Motor neuron (in vitro differentiated cells): ENCODE measurements at regions not wholly inside any gene's neighbourhood (a gene's known extent, or its start where the extent isn't known, plus 50 kb on each side); places are given as distances from the start of the nearest gene placed in this dataset.

Source experiments
- ATAC-seq, 8 experiments: fragments of 200-7000 bp; cut with Tn5 transposase; replicated peaks in 6 of 8; 2 replicates each; pipeline ENCODE4 v1.8.0; 2021; ENCODE audit warnings: mild to moderate bottlenecking in 8 of 8, moderate library complexity in 8 of 8
- H3K27ac ChIP-seq, 2 donors: fragments of 250-450 bp; sonication (Bioruptor Pico); 2 replicates each; pipeline ENCODE4 v1.9.0; 2021; ENCODE audit warnings: antibody characterized with exemption in 2 of 2, mild to moderate bottlenecking in 2 of 2, moderate library complexity in 1 of 2
- H3K4me1 ChIP-seq, 2 donors: fragments of 250-450 bp; sonication (Bioruptor Pico); replicated peaks in 1 of 2; 2 replicates each; pipeline ENCODE4 v1.6.1; 2021; ENCODE audit warnings: antibody characterized with exemption in 2 of 2, mild to moderate bottlenecking in 2 of 2, moderate library complexity in 1 of 2
- H3K4me3 ChIP-seq, 5 donors: fragments of 250-450 bp; sonication (Bioruptor Pico); 2 replicates each; pipeline ENCODE4 v1.9.0; 2021; ENCODE audit warnings: antibody characterized with exemption in 5 of 5, mild to moderate bottlenecking in 5 of 5, moderate library complexity in 4 of 5
- WGBS, 10 experiments: fragments of 450-650 bp; shearing (Covaris generic); methylation state at CpG; one replicate each; pipeline ENCODE4 v1.0.0; 2022; 5-methylcytosine and 5-hydroxymethylcytosine counted together
- in situ Hi-C, 9 experiments: fragments of 400-800 bp; cut with MboI; loops; one replicate each; pipeline ENCODE4 v1.15.0; 2021; ENCODE audit warnings: low sequenced_read_pairs in 9 of 9, low pct_unique_long_range_greater_than_20kb in 2 of 9; ENCODE audit not compliant: unreplicated experiment in 9 of 9

DNA sequence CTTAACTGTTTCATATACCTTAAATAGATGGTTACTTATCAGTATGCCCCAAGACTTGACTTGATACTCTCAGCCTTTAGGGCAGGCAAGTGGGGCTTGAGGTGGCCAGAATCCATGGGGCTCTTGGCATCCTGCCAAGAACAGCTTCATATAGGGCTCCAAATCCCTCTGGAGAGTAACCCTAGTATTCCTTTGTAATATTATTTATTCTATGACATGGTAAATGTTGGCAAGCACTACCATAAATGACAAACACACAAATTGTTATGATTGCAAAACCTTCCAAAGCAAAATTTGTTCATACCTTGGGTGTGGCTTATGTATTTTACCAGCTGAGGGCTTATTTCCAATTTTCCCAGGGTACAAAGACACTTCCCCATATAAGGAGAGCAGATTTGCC, 257.4 kb upstream of the TRPC7 start:
- ATAC-seq = no peak
- peaks cover 0 to 2% of the 10 kb centered on the region in 2 donors for H3K4me1 ChIP-seq
- in situ Hi-C loops = no loop called here
- H3K27ac ChIP-seq = no peak overlapping the region
- H3K4me3 ChIP-seq = no peak overlapping the region

GRCh38 chr5:136621743-136622142, 256.4 kb upstream of the TRPC7 start:
- no peak for ATAC-seq
- H3K4me3 ChIP-seq = no peak overlapping the region
- in situ Hi-C loops = no loop called here
- 12 to 100% (median 70%) methylated on average over 1 to 3 of the region's 3 CpGs for WGBS, 10 experiments
- H3K27ac ChIP-seq = no peak overlapping the region
- peaks cover 0 to 2% of the 10 kb centered on the region in 2 donors for H3K4me1 ChIP-seq

- peaks cover 2 to 6% of the 10 kb centered on the region in 2 donors for H3K4me1 ChIP-seq
- H3K4me3 ChIP-seq = no peak overlapping the region
- no peak for ATAC-seq
- WGBS, 10 experiments = 80 to 100% (median 100%) methylated on average over 1 of the region's 1 CpG; no CpG with 5 or more reads in 2 of the 10 experiments
- H3K27ac ChIP-seq = no peak overlapping the region
- in situ Hi-C loops = no loop called here
Observed at GRCh38 chr5:136620621-136621020, 255.3 kb upstream of the TRPC7 start.

- 43 to 100% (median 100%) methylated on average over 1 of the region's 1 CpG; no CpG with 5 or more reads in 3 of the 10 experiments for WGBS, 10 experiments
- H3K4me1 ChIP-seq = peaks cover 2 to 12% of the 10 kb centered on the region in 2 donors
- H3K4me3 ChIP-seq = no peak overlapping the region
- ATAC-seq = peak in 1 of 8 experiments; percentile 16
- no peak overlapping the region for H3K27ac ChIP-seq
- in situ Hi-C loops = no loop called here
Observed at GRCh38 chr5:136620016-136620419, 254.7 kb upstream of the TRPC7 start.

DNA sequence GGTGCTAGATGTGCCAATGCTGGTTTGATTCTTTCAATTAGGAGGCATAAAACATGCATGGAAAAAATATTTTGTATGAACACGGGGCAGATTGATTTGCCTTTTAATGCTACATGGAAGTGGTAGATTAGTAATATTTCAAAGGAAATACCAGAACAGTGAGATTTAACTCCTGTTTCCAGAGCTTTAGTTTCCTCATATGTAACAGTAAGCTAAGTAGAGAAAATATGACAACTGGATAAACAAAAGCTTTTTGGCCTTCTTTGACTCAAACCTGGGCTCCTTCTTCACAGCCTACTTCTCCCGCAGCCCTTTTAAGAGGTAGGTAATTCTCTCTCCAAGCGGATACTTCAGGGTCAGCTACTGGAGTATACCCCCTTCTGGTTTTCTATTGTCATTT, 254.2 kb upstream of the TRPC7 start:
- ATAC-seq = no peak
- Histone ChIP-seq H3K4me3 (no peak overlapping the region), H3K4me1 (peaks cover 2 to 13% of the 10 kb centered on the region in 2 donors), H3K27ac (no peak overlapping the region)
- 41 to 100% (median 79%) methylated on average over 2 to 3 of the region's 3 CpGs for WGBS, 10 experiments
- in situ Hi-C loops = no loop called here

GRCh38 chr5:136615251-136616119, 250.1 kb upstream of the TRPC7 start:
- in situ Hi-C loops = no loop called here
- Histone ChIP-seq H3K4me3 (no peak overlapping the region), H3K4me1 (peaks cover 0 to 13% of the 10 kb centered on the region in 2 donors), H3K27ac (no peak overlapping the region)
- 26 to 79% (median 57%) methylated on average over 2 to 5 of the region's 6 CpGs; no CpG with 5 or more reads in 2 of the 10 experiments for WGBS, 10 experiments
- peak in 5 of 8 experiments; percentile 46 to 99 (median 93) for ATAC-seq

- no peak for ATAC-seq
- Histone ChIP-seq H3K4me3 (no peak overlapping the region), H3K4me1 (peaks cover 0 to 13% of the 10 kb centered on the region in 2 donors), H3K27ac (no peak overlapping the region)
- in situ Hi-C loops = no loop called here
Observed at GRCh38 chr5:136613230-136613629, 247.9 kb upstream of the TRPC7 start.

- in situ Hi-C loops = no loop called here
- 0 to 67% (median 35%) methylated on average over 1 of the region's 1 CpG; no CpG with 5 or more reads in 6 of the 10 experiments for WGBS, 10 experiments
- Histone ChIP-seq H3K4me3 (no peak overlapping the region), H3K27ac (no peak overlapping the region), H3K4me1 (no peaks in the 10 kb centered on the region)
- peak in 3 of 8 experiments; percentile 21 to 67 (median 46) for ATAC-seq
Observed at GRCh38 chr5:136605638-136606037, 240.3 kb upstream of the TRPC7 start.

DNA sequence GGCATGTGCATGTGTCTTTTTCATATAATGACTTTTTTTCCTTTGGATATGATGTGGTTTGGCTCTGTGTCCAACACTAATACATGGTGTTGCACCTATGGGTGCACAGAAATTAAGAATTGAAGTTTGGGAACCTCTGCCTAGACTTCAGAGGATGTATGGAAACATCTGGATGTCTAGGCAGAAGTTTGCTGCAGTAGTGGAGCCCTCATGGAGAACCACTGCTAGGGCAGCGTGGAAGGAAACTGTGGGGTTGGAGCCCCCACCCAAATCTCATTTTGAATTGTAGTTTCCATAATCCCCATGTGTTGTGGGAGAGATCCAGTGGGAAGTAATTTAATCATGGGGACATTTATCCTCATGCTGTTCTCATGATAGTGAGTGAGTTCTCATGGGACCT, 235.0 kb upstream of the TRPC7 start:
- no peak overlapping the region for H3K4me3 ChIP-seq
- H3K4me1 ChIP-seq = no peaks in the 10 kb centered on the region
- WGBS, 10 experiments = 0 to 100% (median 44%) methylated on average over 1 of the region's 1 CpG; no CpG with 5 or more reads in 6 of the 10 experiments
- in situ Hi-C loops = no loop called here
- ATAC-seq = no peak
- no peak overlapping the region for H3K27ac ChIP-seq

DNA sequence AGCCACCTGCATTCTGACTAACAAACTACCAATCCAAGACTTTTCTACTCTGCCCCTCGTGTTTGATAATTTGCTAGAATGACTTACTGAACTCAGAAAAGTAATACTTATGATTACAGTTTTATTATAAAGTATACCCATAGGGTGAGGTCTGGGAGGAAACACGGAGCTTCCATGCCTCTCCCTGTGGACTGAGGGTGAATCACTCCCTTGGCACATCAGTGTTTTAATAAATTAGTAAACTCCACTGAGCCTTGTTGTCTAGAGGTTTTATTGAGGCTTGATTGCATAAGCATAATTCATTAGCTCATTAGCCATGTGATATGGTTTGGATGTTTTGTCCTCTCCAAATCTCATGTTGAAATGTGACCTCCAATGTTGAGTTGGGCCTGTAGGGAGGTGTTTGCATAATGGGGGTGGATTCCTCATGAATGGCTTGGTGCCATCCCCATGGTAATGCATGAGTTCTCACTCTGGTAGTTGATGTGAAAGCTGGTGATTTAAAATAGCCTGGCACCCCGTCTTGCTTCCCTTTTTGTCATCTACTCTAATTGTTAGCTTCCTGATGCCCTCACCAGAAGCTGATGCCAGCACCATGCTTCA, 233.6 kb upstream of the TRPC7 start:
- H3K4me3 ChIP-seq = no peak overlapping the region
- peak in 2 of 8 experiments; percentile 85 to 88 for ATAC-seq
- no peak overlapping the region for H3K27ac ChIP-seq
- 7 to 91% (median 67%) methylated on average over 1 to 3 of the region's 3 CpGs; no CpG with 5 or more reads in 1 of the 10 experiments for WGBS, 10 experiments
- in situ Hi-C loops = no loop called here
- H3K4me1 ChIP-seq = no peaks in the 10 kb centered on the region

DNA sequence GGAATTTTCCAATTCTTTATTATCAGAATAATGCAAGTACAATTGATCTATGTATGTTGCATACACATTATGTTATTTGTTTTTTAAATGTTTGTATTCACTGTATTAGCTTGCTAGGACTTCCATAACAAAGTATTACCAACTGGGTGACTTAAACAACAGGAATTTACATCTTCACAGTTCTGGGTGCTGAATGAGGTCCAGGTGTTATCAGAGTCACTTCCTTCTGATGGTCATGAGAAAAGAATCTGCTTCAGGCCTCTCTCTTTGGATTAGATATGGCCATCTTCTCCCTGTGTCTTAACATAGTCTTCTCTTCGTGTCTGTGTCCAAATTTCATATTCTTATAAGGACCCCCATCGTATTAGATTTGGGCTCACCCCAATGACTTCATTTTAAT, 229.1 kb upstream of the TRPC7 start:
- ATAC-seq = no peak
- H3K4me3 ChIP-seq = no peak overlapping the region
- in situ Hi-C loops = no loop called here
- H3K27ac ChIP-seq = no peak overlapping the region
- WGBS, 10 experiments = 0 to 100% (median 66%) methylated on average over 1 to 2 of the region's 2 CpGs; no CpG with 5 or more reads in 2 of the 10 experiments
- no peaks in the 10 kb centered on the region for H3K4me1 ChIP-seq

DNA sequence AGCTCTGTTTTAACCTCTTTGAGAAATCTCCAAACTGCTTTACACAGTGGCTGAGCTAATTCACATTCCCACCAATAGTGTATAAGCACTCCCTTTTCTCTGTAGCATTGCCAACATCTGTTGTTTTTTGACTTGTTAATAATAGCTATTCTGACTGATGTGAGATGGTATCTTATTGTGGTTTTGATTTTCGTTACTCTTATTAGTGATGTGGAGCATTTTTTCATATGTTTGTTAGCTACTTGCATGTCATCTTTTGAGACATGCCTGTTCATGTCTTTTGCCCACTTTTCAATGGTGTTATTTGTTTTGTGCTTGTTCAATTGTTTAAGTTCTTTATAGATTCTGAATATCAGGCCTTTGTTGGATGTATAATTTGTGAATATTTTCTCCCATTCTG, 225.2 kb upstream of the TRPC7 start:
- ATAC-seq = no peak
- in situ Hi-C loops = no loop called here
- no peaks in the 10 kb centered on the region for H3K4me1 ChIP-seq
- 0 to 100% (median 75%) methylated on average over 1 of the region's 1 CpG for WGBS, 10 experiments
- no peak overlapping the region for H3K27ac ChIP-seq
- H3K4me3 ChIP-seq = no peak overlapping the region

- no peak for ATAC-seq
- H3K4me3 ChIP-seq = no peak overlapping the region
- WGBS, 10 experiments = 0 to 100% (median 80%) methylated on average over 1 to 2 of the region's 2 CpGs
- H3K4me1 ChIP-seq = no peaks in the 10 kb centered on the region
- in situ Hi-C loops = no loop called here
- no peak overlapping the region for H3K27ac ChIP-seq
Observed at GRCh38 chr5:136586196-136586595, 220.9 kb upstream of the TRPC7 start.
